ENCODE measurements at regions not wholly inside any gene's neighbourhood (a gene's known extent, or its start where the extent isn't known, plus 50 kb on each side); places are given as distances from the start of the nearest gene placed in this dataset.

- TF ChIP-seq, protein P1, sequence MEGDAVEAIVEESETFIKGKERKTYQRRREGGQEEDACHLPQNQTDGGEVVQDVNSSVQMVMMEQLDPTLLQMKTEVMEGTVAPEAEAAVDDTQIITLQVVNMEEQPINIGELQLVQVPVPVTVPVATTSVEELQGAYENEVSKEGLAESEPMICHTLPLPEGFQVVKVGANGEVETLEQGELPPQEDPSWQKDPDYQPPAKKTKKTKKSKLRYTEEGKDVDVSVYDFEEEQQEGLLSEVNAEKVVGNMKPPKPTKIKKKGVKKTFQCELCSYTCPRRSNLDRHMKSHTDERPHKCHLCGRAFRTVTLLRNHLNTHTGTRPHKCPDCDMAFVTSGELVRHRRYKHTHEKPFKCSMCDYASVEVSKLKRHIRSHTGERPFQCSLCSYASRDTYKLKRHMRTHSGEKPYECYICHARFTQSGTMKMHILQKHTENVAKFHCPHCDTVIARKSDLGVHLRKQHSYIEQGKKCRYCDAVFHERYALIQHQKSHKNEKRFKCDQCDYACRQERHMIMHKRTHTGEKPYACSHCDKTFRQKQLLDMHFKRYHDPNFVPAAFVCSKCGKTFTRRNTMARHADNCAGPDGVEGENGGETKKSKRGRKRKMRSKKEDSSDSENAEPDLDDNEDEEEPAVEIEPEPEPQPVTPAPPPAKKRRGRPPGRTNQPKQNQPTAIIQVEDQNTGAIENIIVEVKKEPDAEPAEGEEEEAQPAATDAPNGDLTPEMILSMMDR (IDR thresholded peaks at IDR 0.05; ENCODE audit: insufficient read depth, low read depth, low read length): no peak
- TF ChIP-seq EZH2 (IDR thresholded peaks at IDR 0.05; ENCODE audit: insufficient read depth, low read length): no peak
Measured at GRCh38 chr7:16207321-16207720, 214.0 kb downstream of the CRPPA start.

All from astrocyte (in vitro differentiated cells and primary cell).